ENCODE measurements at regions not wholly inside any gene's neighbourhood (a gene's known extent, or its start where the extent isn't known, plus 50 kb on each side); places are given as distances from the start of the nearest gene placed in this dataset.

GRCh38 chr12:3928538-3929184, 55.5 kb upstream of the PARP11 start:
- no peak for TF ChIP-seq CTCF (IDR thresholded peaks at IDR 0.05; ENCODE audit: poor library complexity, severe bottlenecking)
- no peak for TF ChIP-seq EZH2 (IDR thresholded peaks at IDR 0.05; ENCODE audit: borderline replicate concordance, insufficient read depth, low read length, poor library complexity, severe bottlenecking)
- TF ChIP-seq REST (IDR thresholded peaks at IDR 0.05; ENCODE audit: borderline replicate concordance), result no peak
- no peak for TF ChIP-seq POLR2AphosphoS5 (IDR thresholded peaks at IDR 0.05)
